HepG2 (cell line): ENCODE measurements at regions not wholly inside any gene's neighbourhood (a gene's known extent, or its start where the extent isn't known, plus 50 kb on each side); places are given as distances from the start of the nearest gene placed in this dataset.

Experiments used
- ARNT2 ChIP-seq: sonication (generic); formaldehyde crosslinking; IDR thresholded peaks from 2 replicates; pipeline ENCODE4 v1.8.0; 2022; ENCODE audit warnings: mild to moderate bottlenecking, low read depth, missing genetic modification reagents, moderate library complexity
- ATF7-NPFF ChIP-seq: sonication (generic); formaldehyde crosslinking; IDR thresholded peaks from 2 replicates; pipeline ENCODE4 v1.8.1; 2023; ENCODE audit warnings: mild to moderate bottlenecking, low read depth, missing genetic modification reagents, moderate library complexity
- CEBPB ChIP-seq: IDR thresholded peaks from 2 replicates; pipeline ENCODE4 v1.6.1; 2011; ENCODE audit warnings: low read depth, low read length, improper control_type of control experiment, borderline replicate concordance
- FOXO4 ChIP-seq: sonication (generic); formaldehyde crosslinking; conservative IDR thresholded peaks from 2 replicates; pipeline ENCODE4 v1.8.1; 2023; ENCODE audit warnings: missing genetic modification reagents
- FOXP1 ChIP-seq, 2 experiments: fragments of 450-650 bp in 1 of 2; IDR thresholded peaks; 2 replicates each; pipeline ENCODE4 v1.6.1; 2017 to 2018; ENCODE audit warnings: antibody characterized with exemption in 1 of 2
- HBP1 ChIP-seq: IDR thresholded peaks from 2 replicates; pipeline ENCODE4 v1.6.1; 2016; ENCODE audit warnings: low read depth, control low read depth
- HIC2 ChIP-seq: sonication (generic); formaldehyde crosslinking; IDR thresholded peaks from 2 replicates; pipeline ENCODE4 v1.9.0; 2022; ENCODE audit warnings: low read depth, missing genetic modification reagents
- HNF4A ChIP-seq: sonication (generic); formaldehyde crosslinking; IDR thresholded peaks from 2 replicates; pipeline ENCODE4 v1.4.0; 2020; ENCODE audit warnings: missing genetic modification reagents
- ZBTB10 ChIP-seq: sonication (generic); formaldehyde crosslinking; IDR thresholded peaks from 2 replicates; pipeline ENCODE4 v1.4.0; 2020; ENCODE audit warnings: missing genetic modification reagents, borderline replicate concordance
- ZBTB4 ChIP-seq: sonication (generic); formaldehyde crosslinking; IDR thresholded peaks from 2 replicates; pipeline ENCODE4 v1.4.0; 2020; ENCODE audit warnings: missing genetic modification reagents, mild to moderate bottlenecking, borderline replicate concordance
- ZNF138 ChIP-seq: sonication (generic); formaldehyde crosslinking; IDR thresholded peaks from 2 replicates; pipeline ENCODE4 v1.5.0; 2020; ENCODE audit warnings: mild to moderate bottlenecking, low read depth, missing genetic modification reagents
- ZNF225 ChIP-seq: sonication (generic); formaldehyde crosslinking; IDR thresholded peaks from 2 replicates; pipeline ENCODE4 v1.4.0; 2020; ENCODE audit warnings: mild to moderate bottlenecking, missing genetic modification reagents
- ZNF451 ChIP-seq: sonication (generic); formaldehyde crosslinking; IDR thresholded peaks from 2 replicates; pipeline ENCODE4 v1.5.0; 2020; ENCODE audit warnings: mild to moderate bottlenecking, missing genetic modification reagents
- TF ChIP-seq, protein P1 (sequence below): IDR thresholded peaks from 2 replicates; pipeline ENCODE4 v1.6.1; 2016; ENCODE audit warnings: mild to moderate bottlenecking
- TF ChIP-seq, protein P2 (sequence below), 2 experiments: fragments of 450-650 bp in 1 of 2; sonication (generic) in 1 of 2; formaldehyde crosslinking; IDR thresholded peaks; 2 replicates each; pipeline versions ENCODE4 v1.5.0 to v1.8.0; 2020 to 2022; ENCODE audit warnings: mild to moderate bottlenecking in 1 of 2, missing genetic modification reagents in 1 of 2

DNA sequence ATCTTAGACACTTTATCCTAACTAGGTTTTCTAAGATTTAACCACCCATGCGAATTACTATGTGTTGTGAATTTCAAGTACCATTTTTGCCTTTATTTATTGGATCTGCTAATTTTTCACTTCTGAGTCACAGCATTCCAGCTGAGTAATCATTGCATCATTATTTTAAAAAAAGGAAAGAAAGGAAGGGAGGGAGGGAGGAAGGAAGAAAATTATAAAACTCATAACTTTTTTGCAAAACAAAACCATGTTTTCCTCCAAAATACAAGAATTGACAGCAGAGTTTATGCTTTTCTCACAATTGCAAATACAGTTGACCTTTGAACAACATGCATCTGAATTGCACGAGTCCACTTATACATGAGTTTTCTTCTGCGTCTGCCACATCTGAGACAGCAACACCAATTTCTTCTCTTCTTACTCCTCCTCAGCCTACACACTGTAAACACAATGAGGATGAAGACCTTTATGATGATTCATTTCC, 651.4 kb upstream of the NECTIN3 start (continued):
- no peak for TF ChIP-seq FOXP1 (IDR thresholded peaks at IDR 0.05)
- no peak for TF ChIP-seq FOXP1 (CRISPR knock-in tag; IDR thresholded peaks at IDR 0.05)
- no peak for TF ChIP-seq FOXO4 (CRISPR knock-in tag)
- no peak for TF ChIP-seq ZNF138
- TF ChIP-seq ZNF225 (CRISPR knock-in tag) = no peak
- TF ChIP-seq ATF7-NPFF = no peak
- TF ChIP-seq HBP1 (CRISPR knock-in tag) = no peak
- TF ChIP-seq ZNF451 = no peak
- TF ChIP-seq ZBTB4 (CRISPR knock-in tag) = no peak
- TF ChIP-seq, protein P1, sequence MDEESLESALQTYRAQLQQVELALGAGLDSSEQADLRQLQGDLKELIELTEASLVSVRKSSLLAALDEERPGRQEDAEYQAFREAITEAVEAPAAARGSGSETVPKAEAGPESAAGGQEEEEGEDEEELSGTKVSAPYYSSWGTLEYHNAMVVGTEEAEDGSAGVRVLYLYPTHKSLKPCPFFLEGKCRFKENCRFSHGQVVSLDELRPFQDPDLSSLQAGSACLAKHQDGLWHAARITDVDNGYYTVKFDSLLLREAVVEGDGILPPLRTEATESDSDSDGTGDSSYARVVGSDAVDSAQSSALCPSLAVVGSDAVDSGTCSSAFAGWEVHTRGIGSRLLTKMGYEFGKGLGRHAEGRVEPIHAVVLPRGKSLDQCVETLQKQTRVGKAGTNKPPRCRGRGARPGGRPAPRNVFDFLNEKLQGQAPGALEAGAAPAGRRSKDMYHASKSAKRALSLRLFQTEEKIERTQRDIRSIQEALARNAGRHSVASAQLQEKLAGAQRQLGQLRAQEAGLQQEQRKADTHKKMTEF (CRISPR knock-in tag) = no peak
- TF ChIP-seq HNF4A (CRISPR knock-in tag) = peak; percentile 27; the same call in 1 of the 2 replicates
- TF ChIP-seq ARNT2 = no peak
- no peak for TF ChIP-seq ZBTB10 (CRISPR knock-in tag)
- TF ChIP-seq, protein P2, sequence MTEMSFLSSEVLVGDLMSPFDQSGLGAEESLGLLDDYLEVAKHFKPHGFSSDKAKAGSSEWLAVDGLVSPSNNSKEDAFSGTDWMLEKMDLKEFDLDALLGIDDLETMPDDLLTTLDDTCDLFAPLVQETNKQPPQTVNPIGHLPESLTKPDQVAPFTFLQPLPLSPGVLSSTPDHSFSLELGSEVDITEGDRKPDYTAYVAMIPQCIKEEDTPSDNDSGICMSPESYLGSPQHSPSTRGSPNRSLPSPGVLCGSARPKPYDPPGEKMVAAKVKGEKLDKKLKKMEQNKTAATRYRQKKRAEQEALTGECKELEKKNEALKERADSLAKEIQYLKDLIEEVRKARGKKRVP (CRISPR knock-in tag; IDR thresholded peaks at IDR 0.05) = peak in 1 of 2 experiments; percentile 86; a peak in 2 of 4 replicates
- no peak for TF ChIP-seq HIC2
- peak; percentile 28; the same call in 1 of the 2 replicates for TF ChIP-seq CEBPB
